T47D (cell line): ENCODE measurements at regions not wholly inside any gene's neighbourhood (a gene's known extent, or its start where the extent isn't known, plus 50 kb on each side); places are given as distances from the start of the nearest gene placed in this dataset.

ENCODE experiments used
- DNase-seq, 2 experiments: peaks; one replicate each; pipeline versions ENCODE4 v3.0.0 to v3.0.0-alpha.2; 2011 to 2012; ENCODE audit warnings: low read depth in 1 of 2, low spot score in 1 of 2
- JUND ChIP-seq: IDR thresholded peaks from 2 replicates; pipeline ENCODE4 v1.6.1; 2012; ENCODE audit warnings: low read depth
- in situ Hi-C: cut with HindIII; loops from 2 replicates; pipeline ENCODE4 v1.10.0; 2016; ENCODE audit warnings: low sequenced_read_pairs, low pct_unique_long_range_greater_than_20kb

DNA sequence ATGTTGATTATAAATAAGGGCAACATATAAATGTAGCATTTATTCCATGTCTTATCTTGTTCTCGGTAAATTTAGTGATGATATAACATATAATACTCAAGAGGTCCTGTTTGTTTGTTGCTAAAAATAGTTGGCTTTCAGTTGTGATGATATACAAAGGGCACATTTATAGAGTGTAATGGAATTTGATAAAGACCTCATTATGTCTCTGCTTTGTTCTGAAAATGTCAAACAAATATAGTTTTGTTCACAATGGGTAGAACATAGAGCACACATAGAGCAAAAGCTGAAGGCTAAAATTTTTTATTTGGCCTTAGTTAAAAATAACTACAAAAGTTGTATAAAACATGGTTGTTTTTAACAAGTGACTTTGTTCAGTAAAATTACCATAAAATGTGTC lies 477.1 kb upstream of the SMC2 start:
- no peak for DNase-seq
- TF ChIP-seq JUND: no peak
- in situ Hi-C loops: no loop called here

GRCh38 chr9:103625161-103625804 lies 468.8 kb upstream of the SMC2 start:
- TF ChIP-seq JUND: no peak
- in situ Hi-C loops: no loop called here
- no peak for DNase-seq

DNA sequence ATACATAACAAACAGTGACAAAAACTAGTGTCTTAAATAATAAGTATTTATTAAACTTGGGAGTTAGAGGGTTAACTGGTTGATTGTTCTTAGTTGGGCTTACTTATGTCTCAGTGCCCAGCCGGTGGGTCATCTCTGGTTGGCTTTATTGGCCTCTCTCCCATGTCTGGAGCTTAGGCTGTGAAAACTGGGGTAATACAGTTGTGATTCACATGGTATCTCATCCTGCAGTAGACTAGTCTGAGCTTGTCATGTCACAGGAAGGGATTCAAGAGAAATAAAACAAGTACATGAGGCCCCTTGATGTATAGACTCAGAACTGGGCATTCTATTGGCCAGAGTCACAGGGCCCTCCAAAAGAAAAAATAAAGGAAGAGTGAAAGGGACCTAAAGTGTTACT lies 466.4 kb upstream of the SMC2 start:
- no peak for TF ChIP-seq JUND
- in situ Hi-C loops: no loop called here
- DNase-seq: no peak

DNA sequence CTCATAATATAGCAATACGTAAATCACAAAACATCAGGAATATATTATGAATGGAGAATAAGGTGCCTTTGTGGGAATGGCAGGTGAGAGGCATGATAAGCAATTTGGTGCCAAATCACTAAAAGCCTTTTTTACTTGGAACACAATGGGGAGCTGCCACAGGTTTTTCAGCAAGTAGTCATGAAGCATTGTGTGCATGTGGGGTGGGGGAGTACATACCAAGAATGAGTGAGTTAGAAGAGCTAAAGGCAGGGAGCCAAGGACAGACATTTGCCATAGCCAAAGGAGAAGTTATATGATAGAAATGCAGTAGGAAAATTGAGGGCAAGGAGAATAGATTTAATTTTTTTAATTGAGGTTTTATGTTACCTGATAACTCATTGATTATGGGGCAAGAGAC lies 445.0 kb upstream of the SMC2 start:
- no peak for TF ChIP-seq JUND
- in situ Hi-C loops: no loop called here
- no peak for DNase-seq

- no peak for TF ChIP-seq JUND
Observed at GRCh38 chr9:103658156-103658555, 436.0 kb upstream of the SMC2 start.

DNA sequence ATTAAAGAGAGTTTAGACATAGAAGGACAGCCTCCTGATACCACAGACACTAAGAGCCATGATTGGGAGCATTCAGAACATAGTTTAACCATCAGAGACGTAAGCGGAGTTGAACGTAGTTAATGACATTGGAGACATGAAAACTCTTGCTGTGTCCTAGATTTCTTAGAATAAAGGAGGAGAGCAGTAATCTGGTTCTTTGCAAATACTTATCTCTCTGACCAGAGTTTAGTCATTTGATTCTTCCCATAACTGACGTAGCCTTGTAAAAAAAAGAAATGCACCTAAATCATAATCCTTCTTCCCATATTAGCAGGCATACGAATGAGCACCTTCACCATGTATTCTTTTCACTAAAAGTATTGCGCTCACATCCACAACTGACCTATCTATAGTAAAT lies 433.3 kb upstream of the SMC2 start:
- in situ Hi-C loops: no loop called here

More at GRCh38 chr9:103658156-103658555, 436.0 kb upstream of the SMC2 start:
- no peak for DNase-seq
- in situ Hi-C loops: no loop called here

GRCh38 chr9:103661663-103662062 lies 432.4 kb upstream of the SMC2 start:
- no peak for TF ChIP-seq JUND
- DNase-seq: no peak
- in situ Hi-C loops: no loop called here

More for the DNA sequence above, 433.3 kb upstream of the SMC2 start:
- TF ChIP-seq JUND: no peak
- no peak for DNase-seq

- DNase-seq: no peak
- in situ Hi-C loops: no loop called here
- no peak for TF ChIP-seq JUND
Observed at GRCh38 chr9:103669296-103669695, 424.8 kb upstream of the SMC2 start.

DNA sequence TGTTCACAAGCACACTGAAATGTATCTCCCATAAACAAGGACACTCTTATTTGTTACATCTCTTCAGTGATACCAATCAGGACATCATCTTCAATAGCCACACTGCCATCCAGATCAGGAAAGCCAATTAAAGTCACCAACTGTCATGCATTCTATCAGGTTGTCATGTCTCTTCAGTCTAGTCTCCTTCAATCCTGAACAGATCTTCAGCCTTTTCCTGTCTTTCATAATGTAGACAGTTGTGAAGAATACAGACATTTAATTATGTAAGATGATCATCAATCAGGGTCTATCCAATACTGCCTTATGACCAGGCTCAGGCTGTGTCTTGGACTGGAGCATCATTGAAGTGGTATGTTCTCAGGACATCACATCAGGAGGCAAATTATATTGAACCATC lies 419.8 kb upstream of the SMC2 start:
- in situ Hi-C loops: no loop called here
- no peak for DNase-seq
- no peak for TF ChIP-seq JUND

GRCh38 chr9:103680581-103680980 lies 413.5 kb upstream of the SMC2 start:
- DNase-seq: no peak
- in situ Hi-C loops: no loop called here
- no peak for TF ChIP-seq JUND

DNA sequence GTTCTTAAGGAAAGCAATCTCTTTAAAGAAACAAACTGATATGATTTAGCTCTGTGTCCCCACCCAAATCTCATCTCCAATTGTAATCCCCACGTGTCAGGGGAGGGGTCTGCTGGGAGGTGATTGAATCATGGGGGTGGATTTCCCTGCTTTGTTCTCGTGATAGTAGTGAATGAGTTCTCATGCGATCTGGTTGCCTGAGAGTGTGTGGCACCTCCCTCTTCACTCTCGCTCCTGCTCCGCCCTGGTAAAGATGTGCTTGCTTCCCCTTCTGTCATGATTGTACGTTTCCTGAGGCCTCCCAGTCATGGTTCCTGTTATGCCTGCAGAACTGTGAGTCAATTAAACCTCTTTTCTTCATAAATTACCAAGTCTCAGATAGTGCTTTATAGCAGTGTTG lies 412.7 kb upstream of the SMC2 start:
- TF ChIP-seq JUND: no peak
- in situ Hi-C loops: no loop called here
- DNase-seq: peak in 1 of 2 experiments; percentile 11

GRCh38 chr9:103700195-103700962 lies 393.7 kb upstream of the SMC2 start:
- TF ChIP-seq JUND: no peak
- DNase-seq: no peak

DNA sequence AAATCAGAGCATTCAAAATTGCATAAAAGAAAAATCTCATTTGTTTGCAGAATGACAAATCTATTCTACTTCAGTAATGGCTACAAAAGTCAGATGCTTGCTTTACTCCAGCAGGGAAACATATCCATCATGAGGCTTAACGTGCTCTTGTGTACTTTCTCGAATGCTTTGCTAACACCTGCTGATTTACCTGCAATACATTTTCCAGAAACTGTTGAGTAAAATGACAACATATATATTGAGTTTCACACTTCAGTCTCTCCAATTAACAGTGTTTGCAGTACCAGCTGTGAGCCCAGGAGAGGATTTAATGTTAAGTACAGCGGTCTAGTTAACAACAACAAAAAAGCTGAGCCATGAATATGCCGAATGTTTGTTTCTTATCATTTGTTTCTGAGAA lies 391.5 kb upstream of the SMC2 start:
- DNase-seq: no peak
- in situ Hi-C loops: no loop called here
- no peak for TF ChIP-seq JUND

More at GRCh38 chr9:103700195-103700962, 393.7 kb upstream of the SMC2 start:
- in situ Hi-C loops: no loop called here
